Activated CD4-positive, alpha-beta T cell treated with anti-CD3 and anti-CD28 coated beads for 4 hours (primary cell): ENCODE measurements at regions not wholly inside any gene's neighbourhood (a gene's known extent, or its start where the extent isn't known, plus 50 kb on each side); places are given as distances from the start of the nearest gene placed in this dataset.

Experiments used
- DNase-seq, 2 donors: peaks; one replicate each; pipeline ENCODE4 v3.0.0-alpha.2; 2020

DNA sequence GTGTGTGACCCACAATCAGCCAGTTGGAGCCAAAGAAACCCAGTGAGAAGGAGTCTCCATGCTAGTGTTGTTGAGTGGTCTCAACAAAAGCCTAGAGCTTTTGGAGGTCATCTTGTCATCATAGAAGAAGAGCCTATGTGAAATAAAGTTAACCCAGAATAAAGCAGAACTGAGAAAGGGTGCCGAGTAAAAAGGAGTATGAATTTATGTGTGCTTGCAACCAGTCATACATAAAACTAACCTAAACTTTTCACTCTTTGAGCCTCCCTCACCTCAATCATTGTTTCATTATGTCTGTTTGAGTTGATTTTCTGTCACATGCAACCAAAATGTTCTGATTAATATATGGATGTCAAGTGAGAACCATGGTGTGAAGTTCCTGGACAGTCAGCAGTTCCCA, 599.3 kb upstream of the ZEB2 start:
- DNase-seq = no peak

DNA sequence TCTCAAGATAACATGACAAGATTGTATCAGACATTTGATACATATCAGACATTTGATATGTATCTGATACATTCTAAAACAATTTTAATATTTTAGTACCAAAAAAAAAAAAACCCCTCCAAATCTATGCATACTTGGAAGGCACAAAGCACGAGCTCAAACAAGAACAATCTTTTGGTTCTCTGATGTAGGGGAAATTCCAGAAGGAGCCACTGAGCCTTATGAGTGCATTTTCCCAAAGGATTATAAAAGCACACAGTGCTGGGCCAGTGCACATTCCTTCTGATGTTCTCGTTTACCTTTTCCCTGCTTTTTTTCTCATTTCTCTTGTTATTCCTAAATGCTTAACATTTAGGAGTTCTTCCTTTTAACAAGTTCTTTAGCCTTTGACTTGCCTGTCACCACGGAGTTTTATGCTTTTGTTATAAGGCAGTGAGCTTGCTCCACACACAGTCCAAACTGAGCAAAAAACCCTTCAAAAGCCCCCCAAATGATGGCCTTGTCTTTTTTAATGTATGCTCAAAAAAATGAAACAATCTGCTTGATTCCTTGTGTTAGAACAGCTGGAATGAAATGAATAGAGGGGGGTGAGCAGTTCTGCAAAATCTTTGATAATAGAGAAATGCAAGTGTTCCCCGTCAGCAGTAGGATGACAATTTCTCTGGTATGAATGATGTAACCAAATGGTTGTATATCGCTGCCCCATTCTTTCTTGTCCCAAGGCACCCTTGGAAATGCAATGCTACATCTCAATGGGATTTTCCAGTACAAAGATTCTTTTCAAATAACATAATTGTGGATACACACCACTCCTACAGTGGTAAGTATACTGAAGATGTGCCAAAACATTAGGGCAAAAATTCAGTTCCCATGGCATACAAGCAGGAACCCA, 597.2 kb upstream of the ZEB2 start:
- DNase-seq = no peak

DNA sequence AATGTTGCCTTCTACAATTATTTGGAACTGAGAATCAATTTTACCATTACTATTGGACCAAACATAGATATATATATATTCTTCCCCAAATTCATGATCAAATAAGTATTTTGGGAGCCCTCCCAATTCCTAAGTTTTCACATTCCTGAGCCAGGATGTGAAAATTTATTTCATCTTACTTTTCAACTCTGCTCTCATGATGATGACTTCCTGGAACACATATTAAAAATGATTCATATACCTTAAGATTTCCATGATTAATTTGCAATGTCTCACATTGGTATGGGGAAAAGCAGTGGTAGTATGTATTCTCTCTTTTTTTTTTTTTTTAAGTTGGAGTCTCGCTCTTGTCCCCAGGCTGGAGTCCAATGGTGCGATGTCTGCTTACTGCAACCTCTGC, 596.1 kb upstream of the ZEB2 start:
- no peak for DNase-seq

DNA sequence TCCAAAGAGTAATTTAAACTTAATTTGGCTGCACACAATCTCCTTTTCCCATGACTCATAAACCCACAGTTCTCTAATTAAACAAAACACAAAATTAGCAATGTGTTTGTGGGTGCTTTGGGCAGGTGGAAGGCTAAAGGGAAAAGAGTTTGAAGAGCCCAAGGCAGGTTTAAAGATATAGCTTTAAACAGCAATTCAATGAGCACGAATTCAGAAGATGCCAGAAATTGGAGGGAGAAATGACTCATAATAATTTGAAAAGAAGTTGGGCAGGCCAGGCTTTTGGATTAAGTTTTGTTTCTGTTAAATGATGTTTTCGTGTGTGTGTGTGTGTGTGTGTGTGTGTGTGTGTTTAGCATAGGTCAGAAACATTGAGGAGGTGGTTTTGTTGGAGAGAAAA, 594.8 kb upstream of the ZEB2 start:
- DNase-seq = no peak

DNA sequence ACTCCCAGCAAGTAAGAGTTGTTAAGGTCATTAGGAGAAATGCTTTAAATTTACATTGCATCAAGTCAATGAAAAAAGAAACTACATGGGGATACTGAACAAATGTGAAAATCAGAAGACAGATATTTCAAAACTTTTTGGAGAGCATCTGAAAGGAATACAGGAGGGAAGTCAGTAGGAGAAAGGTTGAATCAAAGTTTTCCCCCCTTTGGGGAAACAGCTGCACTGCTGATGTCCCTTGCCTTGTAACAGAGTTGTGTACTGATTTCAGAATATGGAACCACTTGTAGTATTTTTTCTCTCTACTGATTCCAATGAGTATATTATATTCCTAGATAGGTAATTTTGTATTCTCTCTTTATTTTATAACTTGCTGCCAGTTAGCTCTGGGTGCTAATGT, 592.5 kb upstream of the ZEB2 start:
- no peak for DNase-seq

DNA sequence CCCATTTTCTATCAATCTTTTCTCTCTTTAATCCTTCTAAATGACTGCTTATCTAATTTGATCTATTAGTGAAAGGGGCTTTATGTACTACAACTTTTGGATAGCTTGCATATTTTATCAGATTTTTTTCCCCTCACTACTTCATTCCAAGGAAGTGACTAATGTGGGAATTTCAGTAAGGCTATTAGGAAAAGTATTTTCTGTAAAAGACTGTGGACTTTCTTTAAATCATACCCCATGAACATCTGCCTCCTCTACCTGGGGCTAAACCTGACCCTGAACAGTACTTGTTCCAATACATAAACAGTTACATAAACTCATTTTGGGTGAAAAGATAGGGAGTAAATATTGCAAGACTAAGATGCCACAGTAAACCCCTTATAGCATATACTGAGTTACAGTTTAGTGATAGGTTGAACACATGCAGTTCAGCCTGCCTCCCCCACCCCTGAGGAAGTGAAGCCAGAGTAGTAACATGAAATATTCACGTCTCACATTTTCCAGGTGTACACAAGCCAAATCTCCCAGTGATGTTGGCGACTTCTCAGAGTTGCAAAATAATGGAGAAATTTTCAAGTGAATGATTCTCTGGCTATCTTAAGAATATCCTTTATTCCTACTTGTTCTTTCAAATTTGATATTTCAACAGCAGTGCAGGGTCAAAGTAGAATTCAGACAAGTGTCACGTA, 590.9 kb upstream of the ZEB2 start:
- no peak for DNase-seq

DNA sequence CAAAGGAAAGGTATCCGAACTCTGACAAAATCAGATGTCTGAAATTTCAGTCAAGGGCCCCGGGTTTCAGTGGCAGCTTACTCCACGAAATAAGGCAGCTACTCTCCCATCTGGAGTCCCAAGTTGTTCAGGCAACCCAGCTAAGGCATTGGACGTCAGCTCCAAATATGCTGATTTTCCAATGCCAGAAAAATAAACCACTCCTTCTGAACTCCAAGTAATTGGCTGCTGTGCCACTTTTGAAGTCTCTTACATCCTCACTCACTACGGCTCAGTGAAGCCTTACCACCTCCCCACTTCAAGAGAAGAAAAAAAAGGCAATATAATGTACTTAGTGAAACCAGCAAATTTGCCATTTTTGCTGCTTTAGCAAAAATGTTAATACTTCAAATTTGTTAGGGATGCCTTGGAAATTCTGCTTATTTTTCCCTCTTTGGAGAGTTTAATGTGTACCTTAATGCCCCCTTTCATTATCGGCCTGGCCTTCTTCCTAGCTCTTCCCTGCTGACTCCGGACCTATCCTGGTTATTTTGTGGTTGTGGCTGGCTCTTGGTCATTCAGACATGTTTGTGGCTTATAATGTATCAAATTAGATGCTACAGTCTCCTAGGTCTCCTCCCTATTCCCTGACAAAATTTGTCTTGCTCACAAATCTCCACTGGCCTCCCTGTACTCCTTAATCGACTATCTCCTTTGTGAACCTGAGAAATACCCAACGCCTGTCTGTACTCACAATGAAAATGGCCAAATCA, 589.2 kb upstream of the ZEB2 start:
- no peak for DNase-seq

DNA sequence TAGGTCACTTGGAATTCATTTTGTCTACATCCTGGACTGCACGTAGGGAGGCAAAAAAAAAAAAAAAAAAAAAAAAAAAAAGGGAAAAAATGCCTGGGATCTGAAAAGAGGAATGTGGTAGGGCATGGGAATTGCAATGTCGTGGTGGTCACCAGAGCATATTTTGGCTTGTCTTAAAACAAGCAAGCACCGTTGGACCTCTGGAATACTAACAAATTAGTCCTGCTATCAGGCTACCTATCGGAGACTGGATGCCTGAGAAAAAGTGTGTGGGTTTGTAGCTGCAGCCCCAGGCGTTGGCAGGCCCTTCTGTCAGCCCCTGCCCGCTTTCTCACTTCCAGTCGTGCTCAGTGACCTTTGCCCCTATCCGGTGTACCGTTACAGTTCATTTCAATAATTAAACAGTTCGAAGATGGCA, 588.5 kb upstream of the ZEB2 start:
- no peak for DNase-seq

DNA sequence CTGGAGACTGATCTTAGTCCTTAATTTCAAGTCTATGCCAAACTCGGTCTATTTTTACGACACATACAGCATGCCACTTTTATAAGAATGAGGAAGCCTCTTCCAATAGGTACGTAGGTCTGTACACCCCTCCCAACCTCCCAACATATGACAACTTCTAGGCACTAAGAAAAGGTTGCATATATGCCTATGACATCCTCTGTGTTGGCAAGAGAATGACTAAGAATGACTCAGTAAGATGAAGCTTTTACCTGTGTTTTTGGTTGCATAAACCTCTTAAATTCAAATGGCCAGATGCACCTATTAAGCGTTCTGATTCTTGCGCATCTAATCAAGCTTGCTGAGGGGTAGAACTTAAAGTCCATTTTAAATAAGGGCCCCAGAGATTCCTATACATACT, 586.4 kb upstream of the ZEB2 start:
- no peak for DNase-seq

DNA sequence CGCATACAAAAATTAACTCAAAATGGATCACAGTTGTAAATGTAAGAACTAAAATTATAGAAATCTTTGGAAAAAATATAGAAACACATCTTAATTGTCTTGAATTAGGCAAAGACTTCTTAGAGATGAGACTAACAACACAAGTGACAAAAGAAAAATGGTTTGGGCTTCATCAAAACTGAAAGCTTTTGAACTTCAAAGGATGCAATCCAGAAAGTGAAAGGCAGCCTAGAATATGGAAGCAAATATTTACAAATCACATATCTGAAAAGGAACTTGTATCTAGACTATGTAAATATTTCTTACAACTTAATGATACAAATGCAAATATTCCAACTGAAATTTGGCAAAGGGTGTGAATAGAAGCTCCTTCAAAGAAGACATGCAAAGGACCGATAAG, 582.8 kb upstream of the ZEB2 start:
- DNase-seq = no peak

DNA sequence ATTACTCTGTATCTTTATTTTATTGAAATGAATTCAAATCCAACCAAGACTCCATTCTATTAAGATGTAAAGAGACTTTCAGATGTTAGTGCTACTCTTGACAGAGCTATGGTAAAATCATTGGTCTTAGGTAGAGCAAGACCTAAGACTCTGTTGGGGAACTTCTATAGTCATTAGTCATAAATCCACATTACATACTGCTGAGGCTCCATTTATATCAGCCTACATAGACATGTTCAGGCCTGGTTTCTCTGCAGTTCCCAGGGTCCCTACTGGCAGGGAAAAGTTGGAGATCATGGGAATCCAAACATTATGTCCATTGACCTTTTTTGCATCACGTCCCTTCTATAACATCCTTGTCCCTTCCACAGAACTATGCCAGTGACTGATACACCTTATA, 580.4 kb upstream of the ZEB2 start:
- DNase-seq = no peak

DNA sequence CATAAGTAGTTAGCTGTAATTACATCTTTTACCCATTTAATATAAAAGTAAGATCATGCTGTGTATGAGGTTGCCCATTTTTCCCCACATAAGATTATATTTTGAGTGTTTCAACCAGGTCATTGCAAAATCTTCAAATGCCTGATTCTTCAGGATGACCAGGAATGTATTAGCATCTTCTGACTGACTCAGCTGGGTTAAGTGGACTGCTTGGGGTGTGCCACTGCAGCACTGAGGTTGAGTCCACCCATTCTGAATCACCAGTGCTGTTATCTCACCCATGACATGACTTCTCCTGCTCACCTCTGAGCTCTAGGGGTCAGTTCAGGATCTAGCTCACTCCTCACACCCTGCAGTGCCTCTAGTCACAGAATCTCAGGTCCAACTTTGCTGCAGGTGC, 576.7 kb upstream of the ZEB2 start:
- DNase-seq = no peak

DNA sequence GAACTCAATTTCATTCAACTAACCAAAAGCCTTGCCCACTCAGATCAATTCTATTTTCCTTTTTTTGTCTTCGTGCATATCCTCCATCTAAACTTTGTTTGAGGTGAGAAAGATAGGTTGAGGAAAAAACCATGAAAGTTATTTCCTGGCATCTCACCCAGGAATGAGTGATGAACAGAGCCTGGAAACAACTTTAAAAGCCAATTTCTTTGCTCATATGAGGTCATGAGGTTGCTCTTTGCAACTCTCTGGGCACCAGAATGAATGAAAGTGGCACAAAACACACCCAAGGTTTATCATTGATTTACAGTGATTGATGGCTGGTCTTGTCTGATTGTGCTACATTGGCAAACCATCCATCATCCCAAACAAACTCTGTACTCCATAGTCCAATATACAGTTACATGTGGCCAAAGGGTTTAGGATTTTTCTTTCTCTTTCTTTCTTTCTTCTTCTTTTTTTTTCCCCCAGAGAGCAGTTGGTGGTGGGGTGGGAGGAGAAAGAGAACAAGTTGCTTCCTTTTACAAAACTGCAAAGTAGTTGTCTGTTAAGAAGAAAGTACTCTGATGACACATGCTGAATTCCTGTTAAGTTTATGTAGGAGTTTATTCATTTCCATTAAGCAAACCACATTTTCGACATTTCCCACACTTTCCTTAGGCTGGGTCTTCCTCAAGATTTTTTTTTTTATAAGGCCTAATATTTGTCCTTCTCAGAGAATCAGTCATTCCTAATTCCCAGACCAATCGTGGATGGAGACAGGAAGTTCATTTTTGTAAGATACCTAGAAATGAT, 575.9 kb upstream of the ZEB2 start:
- no peak for DNase-seq

DNA sequence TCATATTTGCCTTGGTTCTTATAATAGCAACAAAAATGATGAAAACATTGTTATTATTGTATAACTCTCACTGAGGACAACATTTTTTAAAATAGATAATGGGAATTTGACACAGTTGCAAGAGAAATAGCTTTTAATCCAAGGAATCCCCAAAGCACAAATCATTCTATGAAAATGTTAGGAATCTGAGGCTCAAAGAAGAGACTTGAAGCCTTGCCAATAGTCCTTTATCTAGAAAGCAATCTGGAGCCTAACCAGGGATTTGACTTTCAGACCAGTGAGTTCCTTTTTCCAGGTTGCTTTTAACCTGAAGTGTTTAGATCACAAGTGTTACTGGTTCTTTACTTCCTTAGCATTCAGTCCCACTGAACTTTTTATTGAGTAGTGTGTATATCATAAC, 574.5 kb upstream of the ZEB2 start:
- no peak for DNase-seq

DNA sequence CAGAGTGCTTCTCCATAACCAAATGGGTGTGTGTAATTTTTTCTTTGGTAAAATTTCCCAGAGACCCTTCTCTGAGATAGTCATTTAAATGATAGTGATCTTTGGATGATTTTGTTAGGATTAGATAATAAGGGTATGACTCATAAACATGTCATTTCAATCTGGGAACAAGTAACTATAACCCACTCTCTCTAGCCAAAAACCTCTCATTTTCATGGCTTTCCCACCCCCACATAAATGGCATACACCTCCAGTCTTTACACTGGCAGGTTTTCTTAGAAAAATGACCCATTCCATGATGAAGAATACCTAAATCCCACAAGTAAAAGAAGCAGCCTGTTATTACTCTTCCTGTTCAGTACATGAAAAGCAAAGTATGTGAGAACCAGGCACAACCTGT, 572.0 kb upstream of the ZEB2 start:
- no peak for DNase-seq

DNA sequence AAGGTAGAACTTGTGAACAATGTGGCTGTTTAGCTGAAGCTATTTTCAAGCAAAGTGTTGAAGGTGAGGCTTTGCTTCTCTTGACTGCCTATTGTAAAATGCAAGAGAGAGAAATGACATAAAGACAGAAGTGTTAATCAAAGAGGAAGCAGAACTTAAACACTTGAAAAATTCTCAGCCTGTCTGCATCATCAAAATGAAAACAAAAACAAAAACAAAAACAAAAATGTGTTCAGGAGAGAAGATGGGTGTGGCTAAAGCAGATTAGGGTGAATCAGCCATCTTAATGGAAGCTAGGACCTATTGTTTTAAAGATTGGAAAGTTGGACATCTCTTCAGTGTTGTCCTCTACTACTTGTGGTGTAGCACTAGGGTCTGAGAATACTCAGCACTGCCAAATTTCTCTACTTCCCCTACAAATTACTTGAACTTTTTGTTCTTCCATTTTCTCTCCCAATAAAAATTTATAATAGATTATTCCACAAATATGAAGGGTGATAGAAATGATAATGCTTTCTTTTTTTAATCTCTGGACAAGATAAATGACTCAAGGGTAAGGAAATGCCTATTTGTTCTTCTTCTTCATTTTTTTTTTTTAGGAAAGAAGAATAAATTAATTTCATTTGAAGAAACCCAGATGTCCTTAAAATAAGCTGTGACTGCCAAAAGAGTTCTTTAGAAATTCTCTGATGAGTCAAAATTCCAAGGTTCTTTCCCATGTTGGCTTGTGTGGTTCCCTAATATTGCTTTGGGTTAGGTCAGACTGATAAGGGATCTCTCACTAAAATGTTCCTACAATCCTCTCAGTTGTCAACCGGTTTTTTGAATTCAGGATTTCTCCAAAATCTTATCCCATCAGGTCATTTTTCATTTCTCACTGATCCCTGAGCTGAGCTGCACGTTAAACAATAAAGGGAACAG, 571.2 kb upstream of the ZEB2 start:
- DNase-seq = no peak

DNA sequence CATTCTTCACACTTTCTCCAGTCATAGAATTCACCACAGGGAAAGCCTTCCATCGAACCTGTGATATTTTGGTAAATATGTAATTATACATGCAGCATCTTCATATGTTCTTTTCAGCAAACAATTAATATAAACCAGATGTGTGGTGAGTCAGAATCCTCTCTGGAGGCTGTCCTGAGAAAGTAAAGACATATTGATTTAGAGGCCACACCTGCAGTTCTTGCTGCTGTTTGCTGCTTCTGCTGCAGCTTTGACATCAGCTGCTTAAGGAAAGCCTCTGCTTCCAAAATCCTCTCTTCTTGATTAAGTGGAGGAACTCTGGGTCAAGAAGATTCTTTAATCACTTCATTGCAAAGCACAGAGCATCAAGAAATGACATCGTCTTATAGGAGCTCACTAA, 568.8 kb upstream of the ZEB2 start:
- no peak for DNase-seq

DNA sequence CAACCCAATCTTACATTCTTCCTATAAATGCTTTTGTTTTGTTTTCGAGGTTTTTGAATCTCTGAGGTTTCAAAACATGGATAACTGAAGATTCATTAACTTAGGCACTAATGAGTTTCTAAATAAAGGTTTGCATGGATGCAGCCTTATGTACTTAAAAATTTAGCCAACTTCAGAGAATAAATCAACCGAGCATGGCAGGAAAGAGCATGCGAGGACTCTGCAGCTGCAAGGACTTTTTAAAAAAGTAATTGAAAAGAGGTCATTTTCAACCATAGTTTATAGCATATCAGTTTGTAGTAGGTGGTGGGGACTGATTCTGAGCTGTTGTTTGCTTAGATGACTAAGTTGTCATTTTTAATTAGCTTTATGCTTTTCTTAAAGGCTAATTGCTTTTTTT, 567.0 kb upstream of the ZEB2 start:
- DNase-seq = no peak

DNA sequence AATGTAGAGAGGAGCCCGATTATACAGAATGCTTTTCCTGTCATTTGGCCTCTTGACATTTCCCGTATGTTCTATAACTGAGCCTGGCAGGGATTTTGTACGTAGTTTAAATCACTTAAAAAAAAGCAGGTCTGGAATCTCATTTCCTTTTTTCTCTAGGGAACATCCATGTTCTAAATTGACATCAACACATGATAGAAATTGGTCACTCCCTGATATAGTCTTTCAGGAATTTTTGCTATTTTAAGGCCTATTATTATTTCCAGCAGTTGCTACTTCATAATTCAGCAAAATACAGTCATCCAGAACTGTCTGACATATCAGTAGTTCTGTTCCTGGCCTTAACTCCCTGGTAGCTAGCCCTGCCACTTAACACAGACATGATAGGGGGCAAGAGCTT, 565.7 kb upstream of the ZEB2 start:
- DNase-seq = no peak

DNA sequence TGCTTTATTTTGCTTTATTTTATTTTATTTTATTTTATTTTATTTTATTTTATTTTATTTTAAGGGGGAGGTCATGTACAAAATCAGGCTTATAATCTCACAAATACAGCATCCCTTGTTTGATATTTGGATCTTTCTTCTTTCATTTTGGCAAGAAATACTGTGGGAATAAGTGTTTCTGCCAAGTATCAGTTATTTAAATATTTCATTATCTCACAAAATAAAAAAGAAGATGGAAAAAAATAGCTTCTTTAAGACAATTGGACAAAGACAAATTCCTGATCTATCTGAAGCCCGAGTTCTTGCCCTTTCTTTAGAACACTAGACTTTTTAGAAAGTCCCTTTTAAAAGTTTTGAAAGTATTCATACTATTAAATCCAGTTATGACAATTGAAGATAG, 560.5 kb upstream of the ZEB2 start:
- no peak for DNase-seq

DNA sequence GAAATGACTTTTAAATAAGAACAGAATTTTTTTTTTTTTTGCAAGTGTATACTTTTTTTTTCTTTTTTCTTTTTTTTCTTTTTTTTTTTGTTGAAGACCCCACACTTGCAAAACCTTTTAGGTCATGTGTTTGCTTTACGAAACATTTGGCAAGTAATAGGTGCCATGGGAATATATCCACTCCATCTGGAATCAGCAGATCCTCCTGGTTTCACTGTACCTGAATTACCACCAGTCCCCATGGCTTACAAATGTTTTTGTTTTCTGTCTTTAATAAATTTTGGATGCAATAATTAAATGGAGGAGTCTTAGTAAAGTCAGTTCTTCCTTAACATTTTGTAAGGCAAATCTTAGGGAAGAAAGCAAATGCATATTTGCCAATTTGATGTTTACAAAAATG, 559.7 kb upstream of the ZEB2 start:
- DNase-seq = no peak

DNA sequence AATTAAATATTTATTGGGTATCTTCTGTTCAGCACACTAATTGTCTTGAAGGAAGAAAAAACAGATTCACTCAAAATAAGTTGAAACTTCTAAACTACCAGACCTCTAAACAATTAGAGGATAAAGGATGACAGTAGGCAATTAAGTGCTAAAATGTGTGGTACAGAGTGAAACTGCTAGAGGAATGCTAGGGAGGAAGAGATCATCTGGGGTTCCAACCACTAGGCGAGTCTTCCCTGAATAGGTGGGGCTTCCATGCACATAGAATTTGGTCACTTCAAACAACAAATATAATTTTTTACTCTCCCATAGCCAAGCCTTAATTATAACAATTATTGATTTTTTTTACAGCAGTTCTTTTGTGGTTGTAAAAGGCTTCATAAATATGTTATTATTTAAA, 559.0 kb upstream of the ZEB2 start:
- no peak for DNase-seq
